ENCODE measurements at regions not wholly inside any gene's neighbourhood (a gene's known extent, or its start where the extent isn't known, plus 50 kb on each side); places are given as distances from the start of the nearest gene placed in this dataset.

GRCh38 chr3:30253832-30254231 is 352.6 kb upstream of the TGFBR2 start:
- H3K4me1 Mint-ChIP-seq, result peaks cover 6% of the 10 kb centered on the region
- CTCF ChIA-PET, result no interaction called here
- DNase-seq, result no peak
- ATAC-seq, result no peak
- H3K36me3 Mint-ChIP-seq, result peaks cover 5% of the 10 kb centered on the region
- no peak overlapping the region for H3K27ac Mint-ChIP-seq
- peaks cover 8% of the 10 kb centered on the region for H3K9me3 Mint-ChIP-seq (ENCODE audit: low read depth)
- no peak overlapping the region for H3K4me3 Mint-ChIP-seq
- no peaks in the 10 kb centered on the region for H3K27me3 Mint-ChIP-seq

GRCh38 chr3:30256474-30256873 is 349.9 kb upstream of the TGFBR2 start:
- no peaks in the 10 kb centered on the region for H3K4me1 Mint-ChIP-seq

DNA sequence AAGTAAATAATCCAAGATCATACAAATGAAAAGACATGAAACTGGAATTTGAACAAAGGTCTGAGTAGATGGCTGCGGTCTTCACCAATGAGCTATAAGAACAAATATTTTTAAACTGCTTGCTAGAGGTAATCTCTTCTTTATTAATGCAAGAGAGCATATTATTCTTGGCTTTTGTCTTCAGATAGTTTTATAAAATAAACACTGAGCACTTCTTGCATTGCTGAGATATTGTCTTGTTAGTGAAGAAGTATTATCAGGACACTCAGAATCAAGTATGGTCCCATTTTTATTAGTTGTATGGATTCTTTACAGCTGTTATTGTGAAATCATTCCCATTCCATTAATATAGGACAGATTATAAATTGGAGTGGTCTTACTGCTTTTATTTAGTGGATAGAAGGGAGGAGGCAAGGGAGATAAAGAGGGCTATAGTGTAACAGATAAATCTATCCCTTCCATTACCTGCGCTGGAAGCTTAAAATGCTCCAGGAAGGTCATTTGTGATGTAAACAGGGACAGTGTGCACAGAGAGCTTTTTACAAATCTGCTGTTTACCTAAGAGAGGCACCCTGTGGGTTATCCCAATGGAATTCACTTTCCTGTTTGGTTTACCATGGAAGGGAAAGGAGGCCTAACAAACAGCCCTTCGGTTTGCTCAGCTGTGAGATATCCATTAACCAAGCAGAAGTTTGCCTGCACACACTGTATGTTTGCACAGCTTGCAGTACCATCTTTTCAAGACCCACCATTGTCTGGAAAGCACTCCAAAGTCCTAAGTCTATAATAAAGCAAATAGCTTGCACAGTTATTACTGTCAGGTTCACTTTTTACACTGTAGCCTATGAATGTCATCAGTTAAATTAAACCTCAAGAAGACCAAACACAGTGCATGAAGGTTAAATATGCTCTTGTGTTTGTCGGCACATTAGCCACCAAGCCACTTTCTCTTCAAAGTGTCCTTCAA is 347.7 kb upstream of the TGFBR2 start:
- ATAC-seq (no peak), DNase-seq (no peak)
- Mint-ChIP-seq H3K4me1 (peaks cover 3% of the 10 kb centered on the region), H3K4me3 (no peak overlapping the region), H3K36me3 (no peaks in the 10 kb centered on the region), H3K9me3 (ENCODE audit: low read depth) (peaks cover 6% of the 10 kb centered on the region), H3K27ac (no peak overlapping the region), H3K27me3 (no peaks in the 10 kb centered on the region)
- CTCF ChIA-PET, result no interaction called here

More at GRCh38 chr3:30256474-30256873, 349.9 kb upstream of the TGFBR2 start:
- peaks cover 8% of the 10 kb centered on the region for H3K9me3 Mint-ChIP-seq (ENCODE audit: low read depth)
- H3K36me3 Mint-ChIP-seq, result peaks cover 2% of the 10 kb centered on the region
- no peak overlapping the region for H3K4me3 Mint-ChIP-seq
- no peaks in the 10 kb centered on the region for H3K27me3 Mint-ChIP-seq
- DNase-seq (no peak), ATAC-seq (no peak)
- H3K27ac Mint-ChIP-seq, result no peak overlapping the region
- CTCF ChIA-PET, result interaction anchor here (1.0 kb wide), 1 partner anchor 17 kb away, joined by 3 read pairs; no protein-coding TSS in a partner anchor

DNA sequence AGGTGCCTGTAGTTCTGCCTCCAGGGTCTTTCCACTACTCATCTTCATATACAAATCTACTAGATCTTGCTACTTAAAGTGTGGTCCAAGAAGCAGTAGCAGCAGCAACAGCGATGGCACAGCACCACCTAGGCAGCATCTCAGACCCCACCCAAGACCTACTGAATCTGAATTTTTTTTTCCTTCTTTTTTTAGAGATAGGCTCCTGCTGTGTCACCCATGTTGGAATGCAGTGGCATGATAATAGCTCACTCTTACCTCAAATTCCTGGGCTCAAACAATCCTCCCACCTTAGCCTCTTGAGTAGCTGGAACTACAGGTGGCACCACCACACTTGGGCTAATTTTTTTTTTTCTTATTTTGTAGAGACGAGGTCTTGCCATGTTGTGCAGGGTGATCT is 346.7 kb upstream of the TGFBR2 start:
- Mint-ChIP-seq H3K36me3 (peaks cover 2% of the 10 kb centered on the region), H3K27ac (no peak overlapping the region), H3K9me3 (ENCODE audit: low read depth) (peaks cover 4% of the 10 kb centered on the region), H3K4me1 (peaks cover 6% of the 10 kb centered on the region), H3K4me3 (no peak overlapping the region), H3K27me3 (no peaks in the 10 kb centered on the region)
- DNase-seq, result no peak
- CTCF ChIA-PET, result interaction anchor here (1.8 kb wide), 1 partner anchor 60 kb away, joined by 5 read pairs; no protein-coding TSS in a partner anchor
- no peak for ATAC-seq

DNA sequence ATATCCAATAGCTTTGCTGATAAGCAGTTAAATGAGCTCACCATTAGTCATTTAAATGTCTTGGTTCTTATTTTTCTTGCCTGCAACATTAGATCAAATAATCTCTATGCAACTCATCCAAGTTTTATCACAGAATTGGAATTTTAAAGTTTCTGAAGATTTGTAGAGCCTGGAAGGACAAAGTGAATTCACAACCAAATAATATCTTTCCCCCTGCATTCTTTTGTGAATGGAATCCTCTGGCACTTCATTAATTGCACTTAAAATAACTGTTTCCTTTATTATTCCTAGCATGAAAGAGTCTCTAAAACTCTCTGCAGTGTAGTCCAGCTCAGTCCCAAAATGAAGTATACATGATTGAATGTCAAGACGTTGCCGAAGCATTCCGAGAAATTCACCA is 345.6 kb upstream of the TGFBR2 start:
- Mint-ChIP-seq H3K27me3 (no peaks in the 10 kb centered on the region), H3K4me1 (peaks cover 6% of the 10 kb centered on the region), H3K9me3 (ENCODE audit: low read depth) (peaks cover 2% of the 10 kb centered on the region), H3K27ac (no peak overlapping the region), H3K4me3 (no peak overlapping the region), H3K36me3 (peaks cover 7% of the 10 kb centered on the region)
- ATAC-seq, result no peak
- CTCF ChIA-PET, result interaction anchor here (1.8 kb wide), 1 partner anchor 59 kb away, joined by 5 read pairs; no protein-coding TSS in a partner anchor
- DNase-seq, result no peak

- DNase-seq (no peak), ATAC-seq (no peak)
- CTCF ChIA-PET, result interaction anchor here (1.7 kb wide), 1 partner anchor 20 kb away, joined by 3 read pairs; no protein-coding TSS in a partner anchor
- H3K4me3 Mint-ChIP-seq, result no peak overlapping the region
- peaks cover 2% of the 10 kb centered on the region for H3K9me3 Mint-ChIP-seq (ENCODE audit: low read depth)
- no peaks in the 10 kb centered on the region for H3K27me3 Mint-ChIP-seq
- H3K36me3 Mint-ChIP-seq, result peaks cover 7% of the 10 kb centered on the region
- H3K27ac Mint-ChIP-seq, result no peak overlapping the region
- H3K4me1 Mint-ChIP-seq, result peaks cover 6% of the 10 kb centered on the region
Observed at GRCh38 chr3:30263238-30263924, 343.0 kb upstream of the TGFBR2 start.

DNA sequence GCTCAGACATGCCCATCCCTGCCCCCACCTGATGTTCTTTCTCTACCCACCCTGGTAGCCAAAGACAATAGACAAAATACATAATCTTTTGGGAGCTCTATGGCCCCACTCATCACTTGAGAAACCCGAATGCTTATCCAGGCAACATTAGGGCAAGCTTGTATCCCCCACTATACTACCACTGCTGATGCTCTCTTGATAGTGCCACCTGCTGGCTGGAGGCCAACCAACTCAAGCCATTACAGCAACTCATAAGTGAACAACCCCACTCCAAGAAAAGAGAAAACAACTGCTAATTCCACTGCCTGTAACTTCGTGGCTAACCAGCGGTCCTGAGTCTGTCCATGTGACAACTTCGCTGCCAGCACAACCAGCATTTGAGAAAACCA is 342.5 kb upstream of the TGFBR2 start:
- H3K36me3 Mint-ChIP-seq, result peaks cover 7% of the 10 kb centered on the region
- no peaks in the 10 kb centered on the region for H3K27me3 Mint-ChIP-seq
- CTCF ChIA-PET, result interaction anchor here (1.7 kb wide), 1 partner anchor 20 kb away, joined by 3 read pairs; no protein-coding TSS in a partner anchor
- DNase-seq (no peak), ATAC-seq (no peak)
- H3K4me1 Mint-ChIP-seq, result peaks cover 6% of the 10 kb centered on the region
- peaks cover 2% of the 10 kb centered on the region for H3K9me3 Mint-ChIP-seq (ENCODE audit: low read depth)
- no peak overlapping the region for H3K4me3 Mint-ChIP-seq
- H3K27ac Mint-ChIP-seq, result no peak overlapping the region

DNA sequence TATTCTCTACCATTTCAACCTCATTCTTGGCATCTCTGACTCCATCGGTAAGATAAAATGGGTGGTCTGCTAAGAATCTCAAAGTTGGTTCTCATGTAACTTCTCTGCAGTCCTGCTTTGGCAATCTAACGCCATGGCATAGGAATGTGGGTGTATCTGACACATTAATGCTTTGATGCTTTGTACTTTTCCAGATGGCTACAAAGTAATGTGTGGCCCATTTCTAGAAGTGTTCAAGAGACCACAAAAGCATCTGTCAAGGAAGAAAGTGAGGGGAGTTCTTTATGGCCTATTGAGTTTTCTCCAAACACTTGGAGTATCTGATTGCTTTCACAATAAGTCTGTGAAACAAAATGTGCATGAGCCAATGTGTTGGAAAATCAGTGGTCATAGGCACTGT is 339.9 kb upstream of the TGFBR2 start:
- no peaks in the 10 kb centered on the region for H3K27me3 Mint-ChIP-seq
- H3K36me3 Mint-ChIP-seq, result peaks cover 7% of the 10 kb centered on the region
- H3K4me1 Mint-ChIP-seq, result peaks cover 6% of the 10 kb centered on the region
- ATAC-seq, result no peak
- no peak overlapping the region for H3K27ac Mint-ChIP-seq
- no peak overlapping the region for H3K4me3 Mint-ChIP-seq
- no peak for DNase-seq
- CTCF ChIA-PET, result no interaction called here
- H3K9me3 Mint-ChIP-seq (ENCODE audit: low read depth), result peaks cover 2% of the 10 kb centered on the region

DNA sequence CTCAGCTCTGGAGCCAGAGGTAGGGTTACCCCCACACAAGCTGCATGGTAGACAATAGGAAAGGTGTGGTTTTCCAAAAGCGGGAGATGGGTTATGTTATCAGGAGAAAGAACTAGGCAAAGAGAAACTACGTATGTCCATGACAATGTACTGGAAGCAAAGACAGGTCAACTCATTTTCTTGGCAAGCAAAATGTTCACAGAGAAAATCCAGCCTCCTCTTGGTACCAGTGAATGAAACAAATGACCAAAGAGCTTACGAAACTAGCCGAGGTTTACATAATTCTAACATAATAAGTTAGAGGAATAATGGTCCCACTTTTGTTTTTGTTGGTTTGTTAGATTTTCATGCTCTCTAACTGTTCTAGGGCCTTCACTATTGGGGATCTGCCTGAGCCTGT is 338.1 kb upstream of the TGFBR2 start:
- DNase-seq (no peak), ATAC-seq (no peak)
- Mint-ChIP-seq H3K27ac (no peak overlapping the region), H3K27me3 (no peaks in the 10 kb centered on the region), H3K4me1 (peaks cover 6% of the 10 kb centered on the region), H3K4me3 (no peak overlapping the region), H3K9me3 (ENCODE audit: low read depth) (peaks cover 2% of the 10 kb centered on the region), H3K36me3 (peaks cover 7% of the 10 kb centered on the region)
- CTCF ChIA-PET, result no interaction called here

- Mint-ChIP-seq H3K27ac (no peak overlapping the region), H3K9me3 (ENCODE audit: low read depth) (peaks cover 4% of the 10 kb centered on the region), H3K4me3 (no peak overlapping the region), H3K27me3 (no peaks in the 10 kb centered on the region), H3K4me1 (no peaks in the 10 kb centered on the region), H3K36me3 (peaks cover 5% of the 10 kb centered on the region)
- CTCF ChIA-PET, result no interaction called here
- ATAC-seq (no peak), DNase-seq (no peak)
Observed at GRCh38 chr3:30269751-30270445, 336.5 kb upstream of the TGFBR2 start.

- H3K9me3 Mint-ChIP-seq (ENCODE audit: low read depth), result peaks cover 2% of the 10 kb centered on the region
- CTCF ChIA-PET, result no interaction called here
Observed at GRCh38 chr3:30271781-30272180, 334.6 kb upstream of the TGFBR2 start.

GRCh38 chr3:30273304-30274072 is 332.9 kb upstream of the TGFBR2 start:
- peaks cover 5% of the 10 kb centered on the region for H3K36me3 Mint-ChIP-seq
- CTCF ChIA-PET, result interaction anchor here (1.0 kb wide), 1 partner anchor 17 kb away, joined by 3 read pairs; no protein-coding TSS in a partner anchor
- no peaks in the 10 kb centered on the region for H3K4me1 Mint-ChIP-seq
- no peak overlapping the region for H3K4me3 Mint-ChIP-seq
- DNase-seq (no peak), ATAC-seq (no peak)
- H3K27me3 Mint-ChIP-seq, result no peaks in the 10 kb centered on the region
- peaks cover 6% of the 10 kb centered on the region for H3K9me3 Mint-ChIP-seq (ENCODE audit: low read depth)
- no peak overlapping the region for H3K27ac Mint-ChIP-seq

More at GRCh38 chr3:30271781-30272180, 334.6 kb upstream of the TGFBR2 start:
- H3K36me3 Mint-ChIP-seq, result no peaks in the 10 kb centered on the region
- H3K27ac Mint-ChIP-seq, result no peak overlapping the region
- H3K4me1 Mint-ChIP-seq, result no peaks in the 10 kb centered on the region
- DNase-seq, result no peak
- no peaks in the 10 kb centered on the region for H3K27me3 Mint-ChIP-seq
- no peak overlapping the region for H3K4me3 Mint-ChIP-seq
- ATAC-seq, result no peak
